Endothelial cell of umbilical vein (primary cell): ENCODE measurements at regions not wholly inside any gene's neighbourhood (a gene's known extent, or its start where the extent isn't known, plus 50 kb on each side); places are given as distances from the start of the nearest gene placed in this dataset.

Experiments
- BruUV-seq: library from RNA; stranded (reverse); fragments of 400-500 nt; replicated peaks from 2 replicates; lab custom pipeline; 2021; lab: Mats Ljungman, UMichigan
- CTCF ChIA-PET: fragments of 300-600, 350-600 bp; sonication (Branson Sonifier 250); formaldehyde crosslinking; loops from one replicate; lab custom pipeline; 2021; ENCODE audit warnings: antibody characterized with exemption, inconsistent platforms; lab: Charles Lee
- POLR2A ChIA-PET: fragments of 300-600, 350-600 bp; sonication (Branson Sonifier 250); formaldehyde crosslinking; loops from one replicate; lab custom pipeline; 2021; ENCODE audit warnings: antibody characterized with exemption, inconsistent platforms; lab: Charles Lee
- DNase-seq: peaks from one replicate; pipeline ENCODE4 v3.0.0-alpha.2; 2011; ENCODE audit warnings: low read depth, low spot score
- FAIRE-seq: peaks from 2 replicates; lab custom pipeline; 2011; peaks lifted over from hg19 to GRCh38; lab: Jason Lieb, UNC
- H2AFZ ChIP-seq: 2 replicates; pipeline ENCODE4 v1.6.0; 2012; ENCODE audit warnings: low read depth, low read length, control low read depth, inconsistent platforms
- H3K27ac ChIP-seq: 2 replicates; pipeline ENCODE4 v1.5.1; 2011; ENCODE audit warnings: low read depth, mild to moderate bottlenecking, control low read depth, low read length, moderate library complexity; ENCODE audit not compliant: insufficient read depth
- H3K27me3 ChIP-seq, 2 experiments: 2 replicates each; pipeline versions ENCODE4 v1.6.0 to v1.6.1; 2011; ENCODE audit warnings: low read length in 2 of 2, mixed read lengths in 1 of 2; ENCODE audit not compliant: control insufficient read depth in 2 of 2, insufficient read depth in 2 of 2
- H3K36me3 ChIP-seq, 2 experiments: 2 replicates in 1 of 2; 3 replicates in 1 of 2; pipeline ENCODE4 v1.5.1; 2011; ENCODE audit warnings: low read length in 2 of 2, mild to moderate bottlenecking in 1 of 2, moderate library complexity in 1 of 2; ENCODE audit not compliant: control insufficient read depth in 2 of 2, insufficient read depth in 2 of 2; ENCODE audit errors: extremely low read depth in 1 of 2
- H3K4me1 ChIP-seq: 3 replicates; pipeline ENCODE4 v1.5.1; 2011; ENCODE audit warnings: mild to moderate bottlenecking, low read length; ENCODE audit not compliant: control insufficient read depth, insufficient read depth; ENCODE audit errors: extremely low read depth
- H3K4me2 ChIP-seq: 2 replicates; pipeline ENCODE4 v1.6.1; 2011; ENCODE audit warnings: low read length, control low read depth, mixed read lengths; ENCODE audit not compliant: insufficient read depth
- H3K4me3 ChIP-seq, 3 experiments: fragments of 200-600 bp in 1 of 3; sonication (generic), shearing (Covaris generic) in 1 of 3; replicated peaks in 1 of 3; 2 replicates each; pipeline ENCODE4 v1.5.1; 2011 to 2016; ENCODE audit warnings: control low read depth in 3 of 3, low read length in 3 of 3, mild to moderate bottlenecking in 2 of 3, inconsistent platforms in 1 of 3, low read depth in 1 of 3, moderate library complexity in 1 of 3; ENCODE audit not compliant: insufficient read depth in 1 of 3
- H3K79me2 ChIP-seq: 2 replicates; pipeline ENCODE4 v1.6.0; 2012; ENCODE audit warnings: low read length, inconsistent platforms; ENCODE audit not compliant: control insufficient read depth, insufficient read depth
- H3K9ac ChIP-seq: replicated peaks from 2 replicates; pipeline ENCODE3; 2011; ENCODE audit warnings: low read length, control low read depth; ENCODE audit not compliant: insufficient read depth; ENCODE audit errors: extremely low read depth
- H3K9me1 ChIP-seq: replicated peaks from 3 replicates; pipeline ENCODE4 v1.6.0; 2011; ENCODE audit warnings: mild to moderate bottlenecking, low read length; ENCODE audit not compliant: control insufficient read depth, insufficient read depth; ENCODE audit errors: extremely low read depth
- H3K9me3 ChIP-seq: replicated peaks from 2 replicates; pipeline ENCODE4 v1.5.1; 2012; ENCODE audit warnings: low read length, inconsistent platforms; ENCODE audit not compliant: control insufficient read depth, insufficient read depth
- H4K20me1 ChIP-seq: replicated peaks from 2 replicates; pipeline ENCODE3; 2011; ENCODE audit warnings: mild to moderate bottlenecking, low read length; ENCODE audit not compliant: control insufficient read depth, insufficient read depth; ENCODE audit errors: extremely low read depth
- CTCF ChIP-seq, 2 donors: IDR thresholded peaks; 1 replicate in 1 of 2; 2 replicates in 1 of 2; pipeline ENCODE4 v1.5.1; 2011; ENCODE audit warnings: low read length in 2 of 2, mild to moderate bottlenecking in 2 of 2, moderate library complexity in 2 of 2, control low read depth in 1 of 2, inconsistent platforms in 1 of 2, low read depth in 1 of 2; ENCODE audit not compliant: insufficient read depth in 1 of 2; ENCODE audit errors: extremely low read depth in 1 of 2
- EZH2 ChIP-seq: IDR thresholded peaks from 2 replicates; pipeline ENCODE4 v1.6.1; 2012; ENCODE audit warnings: borderline replicate concordance, low read depth, mild to moderate bottlenecking, moderate library complexity, low read length, inconsistent platforms; ENCODE audit not compliant: severe bottlenecking
- FOS ChIP-seq: IDR thresholded peaks from 2 replicates; pipeline ENCODE4 v1.6.1; 2011; ENCODE audit warnings: mild to moderate bottlenecking, low read length, moderate library complexity, borderline replicate concordance; ENCODE audit not compliant: insufficient read depth
- GATA2 ChIP-seq: IDR thresholded peaks from 2 replicates; pipeline ENCODE4 v1.7.0; 2011; ENCODE audit warnings: low read depth, mild to moderate bottlenecking, moderate library complexity, mixed read lengths, low read length; ENCODE audit not compliant: insufficient read length, insufficient read depth
- JUN ChIP-seq: IDR thresholded peaks from 2 replicates; pipeline ENCODE4 v1.6.1; 2011; ENCODE audit warnings: borderline replicate concordance, low read depth; ENCODE audit not compliant: insufficient read length, insufficient read depth
- MAX ChIP-seq: IDR thresholded peaks from 2 replicates; pipeline ENCODE4 v1.6.1; 2011; ENCODE audit not compliant: insufficient read depth, insufficient read length
- MYC ChIP-seq: IDR thresholded peaks from one replicate; pipeline ENCODE4 v1.6.1; 2011; ENCODE audit warnings: mild to moderate bottlenecking, low read depth, low read length
- POLR2A ChIP-seq: IDR thresholded peaks from 2 replicates; pipeline ENCODE4 v1.6.1; 2012; ENCODE audit warnings: low read depth, mild to moderate bottlenecking, control low read depth, low read length
- POLR2AphosphoS5 ChIP-seq: IDR thresholded peaks from 2 replicates; pipeline ENCODE4 v1.6.1; 2012; ENCODE audit warnings: low read depth, mild to moderate bottlenecking, control low read depth, low read length, moderate library complexity; ENCODE audit not compliant: insufficient read depth
- dilution Hi-C: fragments of 300-500 bp; cut with MboI; formaldehyde crosslinking; loops from one replicate; pipeline ENCODE4 v1.15.0; 2019; ENCODE audit warnings: low sequenced_read_pairs; ENCODE audit not compliant: extremely low pct_ligation_motif_present
- intact Hi-C: fragments of 100-400 bp; cut with micrococcal nuclease; formaldehyde crosslinking; loops from one replicate; pipeline ENCODE4 v1.10.0; 2022

GRCh38 chr2:59903994-59904544 lies 649.4 kb downstream of the BCL11A start:
- Histone ChIP-seq H3K79me2 (no peaks in the 10 kb centered on the region), H2AFZ (no peak overlapping the region), H4K20me1 (no peaks in the 10 kb centered on the region), H3K4me1 (no peaks in the 10 kb centered on the region), H3K36me3 (no peaks in the 10 kb centered on the region), H3K9ac (no peak overlapping the region), H3K9me1 (no peaks in the 10 kb centered on the region), H3K27ac (no peak overlapping the region), H3K9me3 (no peaks in the 10 kb centered on the region), H3K27me3 (no peaks in the 10 kb centered on the region), H3K4me3 (no peak overlapping the region), H3K4me2 (no peak overlapping the region)
- POLR2A ChIA-PET = no interaction called here
- DNase-seq (no peak), FAIRE-seq (no peak)
- CTCF ChIA-PET = no interaction called here
- no TSS peak for BruUV-seq
- intact Hi-C loops (no loop called here), dilution Hi-C loops (no loop called here)
- TF ChIP-seq MYC (no peak), CTCF (IDR thresholded peaks at IDR 0.05; ENCODE audit: extremely low read depth in 1 of 2, insufficient read depth in 1 of 2, low read depth in 1 of 2, low read length in 2 of 2) (no peak), POLR2AphosphoS5 (no peak), MAX (no peak), POLR2A (no peak), FOS (no peak), GATA2 (no peak), EZH2 (no peak), JUN (no peak)
